Natural killer cell (primary cell): ENCODE measurements at regions not wholly inside any gene's neighbourhood (a gene's known extent, or its start where the extent isn't known, plus 50 kb on each side); places are given as distances from the start of the nearest gene placed in this dataset.

Source experiments
- ATAC-seq, 3 donors: fragments of 150-1000 bp in 2 of 3; fragments of 200-7000 bp in 1 of 3; cut with Tn5 transposase; 1 replicate in 1 of 3; 2 replicates in 2 of 3; pipeline ENCODE4 v1.10.0; 2021; ENCODE audit warnings: mild to moderate bottlenecking in 2 of 3, moderate library complexity in 2 of 3
- DNase-seq, 2 donors: peaks; one replicate each; pipeline versions ENCODE4 v3.0.0 to v3.0.0-alpha.2; 2013 to 2021; ENCODE audit warnings: mixed read lengths in 1 of 2
- H3K27ac ChIP-seq: one replicate; pipeline ENCODE4 v1.5.1; 2013; ENCODE audit warnings: mild to moderate bottlenecking, low read length
- H3K27me3 ChIP-seq: one replicate; pipeline ENCODE4 v1.6.1; 2013; ENCODE audit warnings: low read length; ENCODE audit not compliant: control insufficient read depth, insufficient read depth
- H3K36me3 ChIP-seq: one replicate; pipeline ENCODE4 v1.6.1; 2013; ENCODE audit warnings: low read length; ENCODE audit not compliant: control insufficient read depth, insufficient read depth
- H3K4me1 ChIP-seq: one replicate; pipeline ENCODE4 v1.6.1; 2013; ENCODE audit warnings: low read length; ENCODE audit not compliant: control insufficient read depth, insufficient read depth
- H3K4me3 ChIP-seq: one replicate; pipeline ENCODE4 v1.5.1; 2013; ENCODE audit warnings: low read length
- H3K9me3 ChIP-seq: one replicate; pipeline ENCODE4 v1.6.1; 2013; ENCODE audit warnings: low read length; ENCODE audit not compliant: control insufficient read depth, insufficient read depth
- H3K27ac Mint-ChIP-seq, 2 donors: one replicate each; pipeline ENCODE4 v1.8.0; 2022; ENCODE audit warnings: mild to moderate bottlenecking in 2 of 2, mixed read lengths in 2 of 2, moderate library complexity in 1 of 2
- H3K27me3 Mint-ChIP-seq, 2 donors: one replicate each; pipeline ENCODE4 v1.8.0; 2022; ENCODE audit warnings: low read depth in 2 of 2, mixed read lengths in 2 of 2
- H3K36me3 Mint-ChIP-seq: one replicate; pipeline ENCODE4 v1.8.0; 2022; ENCODE audit warnings: mixed read lengths
- H3K4me1 Mint-ChIP-seq, 2 donors: one replicate each; pipeline ENCODE4 v1.8.0; 2022; ENCODE audit warnings: mixed read lengths in 2 of 2
- H3K4me3 Mint-ChIP-seq: one replicate; pipeline ENCODE4 v1.8.0; 2022; ENCODE audit warnings: mild to moderate bottlenecking, moderate library complexity, mixed read lengths
- H3K9me3 Mint-ChIP-seq, 2 donors: one replicate each; pipeline ENCODE4 v1.8.0; 2022; ENCODE audit warnings: mixed read lengths in 2 of 2
- WGBS: methylation state at CpG from one replicate; pipeline ENCODE4 v1.1.7; 2013; ENCODE audit warnings: missing lambda C conversion rate; ENCODE audit not compliant: insufficient coverage; 5-methylcytosine and 5-hydroxymethylcytosine counted together
- intact Hi-C: fragments of 100-400 bp; cut with micrococcal nuclease; formaldehyde crosslinking; loops from one replicate; pipeline ENCODE4 v1.14.2; 2022
- TF ChIP-seq, protein P1 (sequence below): fragments of 200-600 bp; IDR thresholded peaks from one replicate; pipeline ENCODE4 v1.8.0; 2022; ENCODE audit warnings: antibody characterized with exemption

GRCh38 chr4:53781629-53782457 is 190.6 kb upstream of the LNX1 start:
- TF ChIP-seq, protein P1, sequence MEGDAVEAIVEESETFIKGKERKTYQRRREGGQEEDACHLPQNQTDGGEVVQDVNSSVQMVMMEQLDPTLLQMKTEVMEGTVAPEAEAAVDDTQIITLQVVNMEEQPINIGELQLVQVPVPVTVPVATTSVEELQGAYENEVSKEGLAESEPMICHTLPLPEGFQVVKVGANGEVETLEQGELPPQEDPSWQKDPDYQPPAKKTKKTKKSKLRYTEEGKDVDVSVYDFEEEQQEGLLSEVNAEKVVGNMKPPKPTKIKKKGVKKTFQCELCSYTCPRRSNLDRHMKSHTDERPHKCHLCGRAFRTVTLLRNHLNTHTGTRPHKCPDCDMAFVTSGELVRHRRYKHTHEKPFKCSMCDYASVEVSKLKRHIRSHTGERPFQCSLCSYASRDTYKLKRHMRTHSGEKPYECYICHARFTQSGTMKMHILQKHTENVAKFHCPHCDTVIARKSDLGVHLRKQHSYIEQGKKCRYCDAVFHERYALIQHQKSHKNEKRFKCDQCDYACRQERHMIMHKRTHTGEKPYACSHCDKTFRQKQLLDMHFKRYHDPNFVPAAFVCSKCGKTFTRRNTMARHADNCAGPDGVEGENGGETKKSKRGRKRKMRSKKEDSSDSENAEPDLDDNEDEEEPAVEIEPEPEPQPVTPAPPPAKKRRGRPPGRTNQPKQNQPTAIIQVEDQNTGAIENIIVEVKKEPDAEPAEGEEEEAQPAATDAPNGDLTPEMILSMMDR: no peak
- Histone ChIP-seq H3K27me3 (no peaks in the 10 kb centered on the region), H3K4me1 (no peaks in the 10 kb centered on the region), H3K36me3 (no peaks in the 10 kb centered on the region), H3K9me3 (no peaks in the 10 kb centered on the region), H3K4me3 (no peak overlapping the region), H3K27ac (no peak overlapping the region)
- Mint-ChIP-seq H3K36me3 (no peaks in the 10 kb centered on the region), H3K4me1 (no peaks in the 10 kb centered on the region), H3K4me3 (no peak overlapping the region), H3K27ac (no peak overlapping the region), H3K27me3 (peaks cover 0 to 3% of the 10 kb centered on the region in 2 donors), H3K9me3 (peaks cover 0 to 2% of the 10 kb centered on the region in 2 donors)
- ATAC-seq: no peak
- intact Hi-C loops: no loop called here
- no peak for DNase-seq
- 89% methylated on average over 10 of the region's 10 CpGs for WGBS

DNA sequence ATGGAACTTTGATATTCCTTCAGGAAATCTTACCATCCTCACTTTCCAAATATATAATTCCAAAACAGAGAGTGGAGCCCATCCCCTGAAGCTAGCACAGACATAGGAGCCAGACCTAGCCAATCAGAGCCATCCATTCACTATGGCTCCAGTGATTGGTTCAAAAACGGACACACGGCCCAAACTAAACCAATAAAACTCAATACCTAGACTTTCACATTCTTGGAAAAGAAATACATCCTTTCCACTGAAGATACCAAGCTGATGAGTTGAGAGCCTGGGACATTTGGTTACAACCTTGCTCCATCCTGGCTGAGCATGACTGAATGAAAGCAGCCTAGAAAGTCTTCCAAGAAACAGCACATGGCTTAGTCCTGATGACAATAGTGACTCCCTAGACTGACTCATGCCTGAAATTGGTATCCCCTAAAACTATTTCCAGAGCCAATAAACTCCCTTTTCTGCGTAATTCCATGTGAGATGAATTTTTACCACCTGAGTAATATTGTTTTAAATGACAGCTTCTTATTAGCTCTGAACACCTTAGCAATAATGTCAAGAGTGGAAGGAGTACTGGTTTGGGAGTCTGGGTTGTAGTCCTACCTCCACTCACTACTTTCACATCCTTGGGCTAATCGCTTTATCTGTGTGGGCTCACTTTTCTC is 189.6 kb upstream of the LNX1 start:
- no peaks in the 10 kb centered on the region for H3K27me3 ChIP-seq
- no peak overlapping the region for H3K4me3 Mint-ChIP-seq
- ATAC-seq (no peak), DNase-seq (no peak)
- TF ChIP-seq, protein P1: no peak
- no peaks in the 10 kb centered on the region for H3K36me3 ChIP-seq
- H3K9me3 ChIP-seq: no peaks in the 10 kb centered on the region
- peaks cover 0 to 3% of the 10 kb centered on the region in 2 donors for H3K27me3 Mint-ChIP-seq
- no peak overlapping the region for H3K27ac Mint-ChIP-seq
- H3K4me3 ChIP-seq: no peak overlapping the region
- no peaks in the 10 kb centered on the region for H3K36me3 Mint-ChIP-seq
- 83% methylated on average over 2 of the region's 4 CpGs for WGBS
- no peaks in the 10 kb centered on the region for H3K4me1 ChIP-seq
- intact Hi-C loops: no loop called here
- H3K9me3 Mint-ChIP-seq: peaks cover 0 to 2% of the 10 kb centered on the region in 2 donors
- no peaks in the 10 kb centered on the region for H3K4me1 Mint-ChIP-seq
- no peak overlapping the region for H3K27ac ChIP-seq

DNA sequence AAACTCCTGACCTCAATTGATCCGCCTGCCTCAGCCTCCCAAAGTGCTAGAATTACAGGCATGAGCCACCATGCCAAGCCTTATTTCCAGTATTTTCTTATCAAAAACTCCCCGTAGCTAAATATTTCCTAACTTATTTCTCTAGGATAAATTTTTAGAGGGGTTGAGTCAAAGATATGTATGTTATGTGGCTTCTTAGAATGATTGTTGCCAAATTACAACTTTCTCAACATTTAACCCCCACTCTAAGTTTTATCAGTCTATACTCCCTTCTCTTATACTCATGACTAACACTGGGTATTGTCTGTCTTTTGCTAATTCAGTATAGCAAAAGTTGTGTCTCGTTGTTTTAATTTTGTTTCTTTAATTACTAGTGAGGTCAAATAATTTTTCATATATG is 187.7 kb upstream of the LNX1 start:
- H3K4me3 ChIP-seq: no peak overlapping the region
- no peak for ATAC-seq
- H3K27me3 ChIP-seq: no peaks in the 10 kb centered on the region
- Mint-ChIP-seq H3K27me3 (peaks cover 0 to 3% of the 10 kb centered on the region in 2 donors), H3K36me3 (no peaks in the 10 kb centered on the region), H3K9me3 (peaks cover 0 to 2% of the 10 kb centered on the region in 2 donors), H3K4me3 (no peak overlapping the region), H3K4me1 (no peaks in the 10 kb centered on the region), H3K27ac (no peak overlapping the region)
- no peak overlapping the region for H3K27ac ChIP-seq
- DNase-seq: no peak
- intact Hi-C loops: no loop called here
- 91% methylated on average over 1 of the region's 3 CpGs for WGBS
- H3K9me3 ChIP-seq: no peaks in the 10 kb centered on the region
- no peaks in the 10 kb centered on the region for H3K36me3 ChIP-seq
- no peaks in the 10 kb centered on the region for H3K4me1 ChIP-seq
- TF ChIP-seq, protein P1: no peak
